Neural cell (in vitro differentiated cells): ENCODE measurements at regions not wholly inside any gene's neighbourhood (a gene's known extent, or its start where the extent isn't known, plus 50 kb on each side); places are given as distances from the start of the nearest gene placed in this dataset.

Experiments used
- H2AFZ ChIP-seq: fragments of 200-600, 300-800 bp; sonication (generic), shearing (Covaris generic); 2 replicates; pipeline ENCODE4 v1.6.0; 2014; ENCODE audit warnings: low read depth, mild to moderate bottlenecking, antibody characterized with exemption, low read length, moderate library complexity
- H3F3A ChIP-seq: fragments of 200-600 bp; shearing (Covaris generic); 2 replicates; pipeline ENCODE4 v1.6.1; 2016; ENCODE audit warnings: mild to moderate bottlenecking, moderate library complexity, mixed read lengths, antibody characterized with exemption, low read length; ENCODE audit not compliant: insufficient read depth, poor library complexity, severe bottlenecking
- H3K27ac ChIP-seq: fragments of 200-600, 300-800 bp; sonication (generic), shearing (Covaris generic); 2 replicates; pipeline ENCODE4 v1.5.1; 2014; ENCODE audit warnings: mild to moderate bottlenecking, low read length, moderate library complexity
- H3K27me3 ChIP-seq: fragments of 300-800, 200-600 bp; sonication (generic), shearing (Covaris generic); 2 replicates; pipeline ENCODE4 v1.6.0; 2014; ENCODE audit warnings: mild to moderate bottlenecking, low read depth, low read length, moderate library complexity; ENCODE audit not compliant: insufficient read depth
- H3K36me3 ChIP-seq: fragments of 300-800, 200-600 bp; sonication (generic), shearing (Covaris generic); 2 replicates; pipeline ENCODE4 v1.5.1; 2014; ENCODE audit warnings: mild to moderate bottlenecking, antibody characterized with exemption, low read length, moderate library complexity; ENCODE audit not compliant: insufficient read depth
- H3K4me2 ChIP-seq: fragments of 300-800, 200-600 bp; sonication (generic), shearing (Covaris generic); 2 replicates; pipeline ENCODE4 v1.6.0; 2014; ENCODE audit warnings: mild to moderate bottlenecking, low read length
- H3K4me3 ChIP-seq: fragments of 300-800, 200-600 bp; sonication (generic), shearing (Covaris generic); 2 replicates; pipeline ENCODE4 v1.5.1; 2014; ENCODE audit warnings: mild to moderate bottlenecking, low read length, moderate library complexity
- H3K79me2 ChIP-seq: fragments of 200-600 bp; shearing (Covaris generic); replicated peaks from 2 replicates; pipeline ENCODE4 v1.6.0; 2014; ENCODE audit warnings: mild to moderate bottlenecking, low read length, moderate library complexity; ENCODE audit not compliant: insufficient read depth
- H3K9ac ChIP-seq: fragments of 300-800, 200-600 bp; sonication (generic), shearing (Covaris generic); 2 replicates; pipeline ENCODE4 v1.6.1; 2016; ENCODE audit warnings: mild to moderate bottlenecking, low read length, mixed read lengths
- H3K9me2 ChIP-seq: fragments of 200-600 bp; shearing (Covaris generic); 2 replicates; pipeline ENCODE4 v1.6.1; 2016; ENCODE audit warnings: mild to moderate bottlenecking, low read length, mixed read lengths; ENCODE audit not compliant: insufficient read depth
- H3K9me3 ChIP-seq: fragments of 200-600, 300-800 bp; sonication (generic), shearing (Covaris generic); 2 replicates; pipeline ENCODE4 v1.6.1; 2016; ENCODE audit warnings: mild to moderate bottlenecking, mixed run types, low read length, moderate library complexity, mixed read lengths
- H4K20me1 ChIP-seq: fragments of 200-600 bp; shearing (Covaris generic); 2 replicates; pipeline ENCODE4 v1.6.1; 2016; ENCODE audit warnings: mild to moderate bottlenecking, mixed run types; ENCODE audit not compliant: insufficient read depth
- CTCF ChIP-seq: fragments of 450-650 bp; IDR thresholded peaks from 2 replicates; pipeline ENCODE4 v1.5.1; 2014; ENCODE audit warnings: antibody characterized with exemption, mild to moderate bottlenecking, moderate library complexity; ENCODE audit not compliant: poor library complexity, severe bottlenecking
- EP300 ChIP-seq: fragments of 450-650 bp; conservative IDR thresholded peaks from 2 replicates; pipeline ENCODE4 v1.6.1; 2014; ENCODE audit warnings: antibody characterized with exemption, mild to moderate bottlenecking, moderate library complexity; ENCODE audit not compliant: poor library complexity, severe bottlenecking
- EZH2 ChIP-seq: fragments of 200-600, 300-800 bp; shearing (Covaris generic), sonication (generic); IDR thresholded peaks from 2 replicates; pipeline ENCODE4 v1.6.1; 2014; ENCODE audit warnings: antibody characterized with exemption, low read length, borderline replicate concordance, mild to moderate bottlenecking; ENCODE audit not compliant: insufficient read depth, poor library complexity, severe bottlenecking
- MXI1 ChIP-seq: fragments of 450-650 bp; conservative IDR thresholded peaks from 2 replicates; pipeline ENCODE4 v1.6.1; 2014; ENCODE audit warnings: antibody characterized with exemption, mild to moderate bottlenecking; ENCODE audit not compliant: poor library complexity, severe bottlenecking
- POLR2AphosphoS5 ChIP-seq: IDR thresholded peaks from 2 replicates; pipeline ENCODE4 v1.6.1; 2012
- RAD21 ChIP-seq: fragments of 450-650 bp; conservative IDR thresholded peaks from 2 replicates; pipeline ENCODE4 v1.6.1; 2014; ENCODE audit warnings: antibody characterized with exemption, mild to moderate bottlenecking, moderate library complexity
- REST ChIP-seq: IDR thresholded peaks from 2 replicates; pipeline ENCODE4 v1.6.1; 2012; ENCODE audit warnings: borderline replicate concordance
- SMC3 ChIP-seq: fragments of 450-650 bp; conservative IDR thresholded peaks from 2 replicates; pipeline ENCODE4 v1.6.1; 2014; ENCODE audit warnings: antibody characterized with exemption, mild to moderate bottlenecking, moderate library complexity; ENCODE audit not compliant: poor library complexity
- TAF1 ChIP-seq: IDR thresholded peaks from 2 replicates; pipeline ENCODE4 v1.6.1; 2012; ENCODE audit warnings: low read depth

GRCh38 chr6:147678253-147678652, 169.8 kb downstream of the SAMD5 start:
- Histone ChIP-seq H3K27ac (no peak overlapping the region), H3K9me3 (no peaks in the 10 kb centered on the region), H4K20me1 (no peaks in the 10 kb centered on the region), H3K9ac (no peak overlapping the region), H3K4me3 (no peak overlapping the region), H3K9me2 (no peaks in the 10 kb centered on the region), H3K4me2 (no peak overlapping the region), H3K27me3 (no peaks in the 10 kb centered on the region), H3K36me3 (no peaks in the 10 kb centered on the region), H2AFZ (no peak overlapping the region), H3F3A (no peaks in the 10 kb centered on the region), H3K79me2 (no peaks in the 10 kb centered on the region)
- no peak for TF ChIP-seq EP300
- TF ChIP-seq TAF1: no peak
- TF ChIP-seq REST: no peak
- no peak for TF ChIP-seq CTCF

- Histone ChIP-seq H3K9me3 (no peaks in the 10 kb centered on the region), H3K79me2 (no peaks in the 10 kb centered on the region), H4K20me1 (no peaks in the 10 kb centered on the region), H3K27me3 (no peaks in the 10 kb centered on the region), H3F3A (no peaks in the 10 kb centered on the region), H3K27ac (no peak overlapping the region), H3K9ac (no peak overlapping the region), H2AFZ (no peak overlapping the region), H3K36me3 (no peaks in the 10 kb centered on the region), H3K9me2 (no peaks in the 10 kb centered on the region), H3K4me3 (no peak overlapping the region), H3K4me2 (no peak overlapping the region)
- no peak for TF ChIP-seq TAF1
- TF ChIP-seq RAD21: no peak
- no peak for TF ChIP-seq REST
- no peak for TF ChIP-seq POLR2AphosphoS5
- TF ChIP-seq CTCF: no peak
- TF ChIP-seq EP300: no peak
- no peak for TF ChIP-seq EZH2
- no peak for TF ChIP-seq SMC3
- no peak for TF ChIP-seq MXI1
Observed at GRCh38 chr6:147684906-147685305, 176.4 kb downstream of the SAMD5 start.
